GM23248 (cell line): ENCODE measurements at regions not wholly inside any gene's neighbourhood (a gene's known extent, or its start where the extent isn't known, plus 50 kb on each side); places are given as distances from the start of the nearest gene placed in this dataset.

Source experiments
- EZH2 ChIP-seq: fragments of 200-600 bp; sonication (generic); IDR thresholded peaks from 2 replicates; pipeline ENCODE4 v1.6.1; 2018; ENCODE audit warnings: antibody characterized with exemption, mild to moderate bottlenecking; ENCODE audit not compliant: insufficient read depth, poor library complexity, severe bottlenecking
- EZH2phosphoT487 ChIP-seq: fragments of 200-600 bp; sonication (generic); IDR thresholded peaks from 2 replicates; pipeline ENCODE4 v1.6.1; 2018; ENCODE audit warnings: antibody characterized with exemption, moderate library complexity, mild to moderate bottlenecking, low read depth; ENCODE audit not compliant: insufficient read depth

GRCh38 chr7:118735441-118735840, 510.9 kb downstream of the ANKRD7 start:
- TF ChIP-seq EZH2: no peak
- no peak for TF ChIP-seq EZH2phosphoT487
